Mesendoderm (in vitro differentiated cells): ENCODE measurements at regions not wholly inside any gene's neighbourhood (a gene's known extent, or its start where the extent isn't known, plus 50 kb on each side); places are given as distances from the start of the nearest gene placed in this dataset.

Experiments used
- DNase-seq: peaks from one replicate; pipeline ENCODE4 v3.0.0; 2013
- H2AK5ac ChIP-seq: 2 replicates; pipeline ENCODE4 v1.6.1; 2013; ENCODE audit warnings: low read length, inconsistent platforms
- H2BK120ac ChIP-seq: 2 replicates; pipeline ENCODE4 v1.6.1; 2013; ENCODE audit warnings: low read depth, mild to moderate bottlenecking, low read length, moderate library complexity, mixed read lengths
- H2BK15ac ChIP-seq: replicated peaks from 2 replicates; pipeline ENCODE4 v1.6.1; 2013; ENCODE audit warnings: low read depth, mild to moderate bottlenecking, moderate library complexity
- H2BK5ac ChIP-seq: 2 replicates; pipeline ENCODE4 v1.6.1; 2013; ENCODE audit warnings: low read length, inconsistent platforms
- H3K18ac ChIP-seq: 2 replicates; pipeline ENCODE4 v1.6.1; 2013; ENCODE audit warnings: mild to moderate bottlenecking, low read length, mixed read lengths
- H3K23ac ChIP-seq: one replicate; pipeline ENCODE4 v1.6.1; 2013; ENCODE audit warnings: low read length
- H3K27ac ChIP-seq: 2 replicates; pipeline ENCODE4 v1.5.1; 2013; ENCODE audit warnings: low read depth, mild to moderate bottlenecking, inconsistent platforms, low read length, moderate library complexity
- H3K27me3 ChIP-seq: 2 replicates; pipeline ENCODE4 v1.6.1; 2013; ENCODE audit warnings: low read length, control low read depth, mild to moderate bottlenecking, inconsistent platforms; ENCODE audit not compliant: insufficient read depth, poor library complexity
- H3K36me3 ChIP-seq: 2 replicates; pipeline ENCODE4 v1.6.1; 2013; ENCODE audit warnings: low read length, inconsistent platforms; ENCODE audit not compliant: control insufficient read depth, insufficient read depth
- H3K4ac ChIP-seq: one replicate; pipeline ENCODE4 v1.6.1; 2013; ENCODE audit warnings: low read depth, mild to moderate bottlenecking, low read length, moderate library complexity
- H3K4me1 ChIP-seq: 2 replicates; pipeline ENCODE4 v1.6.1; 2013; ENCODE audit warnings: low read depth, low read length, inconsistent platforms; ENCODE audit not compliant: control insufficient read depth
- H3K4me2 ChIP-seq: 2 replicates; pipeline ENCODE4 v1.6.1; 2013; ENCODE audit warnings: low read length
- H3K4me3 ChIP-seq: 2 replicates; pipeline ENCODE4 v1.5.1; 2013; ENCODE audit warnings: mild to moderate bottlenecking, low read length
- H3K56ac ChIP-seq: one replicate; pipeline ENCODE4 v1.6.1; 2013; ENCODE audit warnings: low read length
- H3K79me1 ChIP-seq: 2 replicates; pipeline ENCODE4 v1.6.1; 2013; ENCODE audit warnings: low read length, inconsistent platforms
- H3K79me2 ChIP-seq: 2 replicates; pipeline ENCODE4 v1.6.1; 2013; ENCODE audit warnings: mild to moderate bottlenecking, low read length; ENCODE audit not compliant: control insufficient read depth, insufficient read depth
- H3K9ac ChIP-seq: 2 replicates; pipeline ENCODE4 v1.6.1; 2013; ENCODE audit warnings: low read length, inconsistent platforms
- H4K5ac ChIP-seq: one replicate; pipeline ENCODE4 v1.6.1; 2013; ENCODE audit warnings: low read length
- H4K8ac ChIP-seq: one replicate; pipeline ENCODE4 v1.6.1; 2013; ENCODE audit warnings: low read depth, mild to moderate bottlenecking, control low read depth, low read length, moderate library complexity
- WGBS: extraction: QIAGEN DNeasy Blood & Tissue Kit; methylation state at CpG from one replicate; pipeline ENCODE4 v1.1.7; 2013; ENCODE audit warnings: low lambda C conversion rate, missing lambda C conversion rate; ENCODE audit not compliant: insufficient coverage; ENCODE audit errors: extremely low coverage; 5-methylcytosine and 5-hydroxymethylcytosine counted together

GRCh38 chr5:83001796-83002381 is 75.3 kb downstream of the TMEM167A start:
- WGBS, result no CpG with 5 or more reads among the region's 9 CpGs
- no peak overlapping the region for H2BK120ac ChIP-seq

GRCh38 chr5:83000922-83001321 is 76.3 kb downstream of the TMEM167A start:
- H3K36me3 ChIP-seq, result no peaks in the 10 kb centered on the region
- no peak overlapping the region for H3K4ac ChIP-seq
- no peaks in the 10 kb centered on the region for H3K27me3 ChIP-seq
- no peaks in the 10 kb centered on the region for H3K79me2 ChIP-seq
- WGBS, result no CpG with 5 or more reads among the region's 1 CpG
- no peak overlapping the region for H2BK120ac ChIP-seq
- H3K9ac ChIP-seq, result no peak overlapping the region
- no peak overlapping the region for H4K8ac ChIP-seq
- no peak overlapping the region for H3K4me3 ChIP-seq
- DNase-seq, result peak; percentile 11
- H3K18ac ChIP-seq, result peak overlapping the region; percentile 60
- no peak overlapping the region for H4K5ac ChIP-seq
- no peak overlapping the region for H3K56ac ChIP-seq
- no peak overlapping the region for H3K27ac ChIP-seq
- H2AK5ac ChIP-seq, result no peak overlapping the region
- H3K4me2 ChIP-seq, result no peak overlapping the region
- H3K23ac ChIP-seq, result no peak overlapping the region
- peak overlapping the region; percentile 19 for H2BK15ac ChIP-seq
- H3K79me1 ChIP-seq, result no peaks in the 10 kb centered on the region
- peaks cover 8% of the 10 kb centered on the region for H3K4me1 ChIP-seq
- no peak overlapping the region for H2BK5ac ChIP-seq

More at GRCh38 chr5:83001796-83002381, 75.3 kb downstream of the TMEM167A start:
- Histone ChIP-seq H2BK5ac (no peak overlapping the region), H3K4me3 (no peak overlapping the region), H3K4me2 (no peak overlapping the region), H3K27ac (no peak overlapping the region), H3K36me3 (no peaks in the 10 kb centered on the region), H3K23ac (no peak overlapping the region), H4K8ac (no peak overlapping the region), H3K79me2 (no peaks in the 10 kb centered on the region), H3K4me1 (peaks cover 8% of the 10 kb centered on the region), H3K79me1 (no peaks in the 10 kb centered on the region), H4K5ac (no peak overlapping the region), H2AK5ac (no peak overlapping the region), H3K18ac (no peak overlapping the region), H3K56ac (no peak overlapping the region), H3K4ac (no peak overlapping the region), H3K27me3 (no peaks in the 10 kb centered on the region), H3K9ac (no peak overlapping the region), H2BK15ac (no peak overlapping the region)
- DNase-seq, result no peak

DNA sequence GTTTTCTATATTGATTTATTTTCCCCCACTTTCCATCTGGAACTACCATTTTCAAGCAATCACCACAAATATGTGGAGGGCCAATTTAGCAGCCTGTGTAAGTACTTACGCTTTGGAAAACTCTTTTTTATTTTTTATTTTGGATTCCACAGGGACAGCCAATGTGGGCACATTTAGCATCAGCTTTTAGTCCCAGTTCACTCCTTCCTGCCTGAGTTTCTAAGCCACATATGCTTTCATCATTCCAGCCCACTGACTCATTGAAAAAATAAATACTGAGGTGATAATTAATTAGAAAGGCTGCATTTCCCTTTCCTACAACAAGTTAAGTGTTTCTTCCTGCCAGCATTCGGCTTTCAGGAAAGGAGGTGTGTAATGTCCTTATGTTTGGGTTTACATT is 76.8 kb downstream of the TMEM167A start:
- Histone ChIP-seq H3K27ac (no peak overlapping the region), H2BK120ac (no peak overlapping the region), H3K36me3 (no peaks in the 10 kb centered on the region), H4K8ac (peak overlapping the region; percentile 28), H3K4me1 (peaks cover 8% of the 10 kb centered on the region), H3K18ac (no peak overlapping the region), H3K9ac (no peak overlapping the region), H3K27me3 (no peaks in the 10 kb centered on the region), H3K23ac (no peak overlapping the region), H3K4me2 (no peak overlapping the region), H3K79me1 (no peaks in the 10 kb centered on the region), H4K5ac (no peak overlapping the region), H2BK5ac (no peak overlapping the region), H3K79me2 (no peaks in the 10 kb centered on the region), H3K4ac (no peak overlapping the region), H2BK15ac (peak overlapping the region; percentile 85), H2AK5ac (no peak overlapping the region), H3K4me3 (no peak overlapping the region), H3K56ac (no peak overlapping the region)
- no CpG with 5 or more reads among the region's 2 CpGs for WGBS
- DNase-seq, result peak; percentile 52

GRCh38 chr5:82993416-82993815 is 83.8 kb downstream of the TMEM167A start:
- Histone ChIP-seq H3K18ac (no peak overlapping the region), H3K27me3 (no peaks in the 10 kb centered on the region), H3K27ac (no peak overlapping the region), H2AK5ac (no peak overlapping the region), H3K9ac (no peak overlapping the region), H2BK5ac (no peak overlapping the region), H3K79me2 (no peaks in the 10 kb centered on the region), H3K4me3 (no peak overlapping the region), H3K4me1 (no peaks in the 10 kb centered on the region), H3K4ac (no peak overlapping the region), H3K4me2 (no peak overlapping the region), H3K79me1 (no peaks in the 10 kb centered on the region), H2BK15ac (no peak overlapping the region), H3K23ac (no peak overlapping the region), H3K56ac (no peak overlapping the region), H4K8ac (no peak overlapping the region), H4K5ac (no peak overlapping the region), H3K36me3 (no peaks in the 10 kb centered on the region), H2BK120ac (no peak overlapping the region)
- DNase-seq, result no peak
- no CpG with 5 or more reads among the region's 1 CpG for WGBS

DNA sequence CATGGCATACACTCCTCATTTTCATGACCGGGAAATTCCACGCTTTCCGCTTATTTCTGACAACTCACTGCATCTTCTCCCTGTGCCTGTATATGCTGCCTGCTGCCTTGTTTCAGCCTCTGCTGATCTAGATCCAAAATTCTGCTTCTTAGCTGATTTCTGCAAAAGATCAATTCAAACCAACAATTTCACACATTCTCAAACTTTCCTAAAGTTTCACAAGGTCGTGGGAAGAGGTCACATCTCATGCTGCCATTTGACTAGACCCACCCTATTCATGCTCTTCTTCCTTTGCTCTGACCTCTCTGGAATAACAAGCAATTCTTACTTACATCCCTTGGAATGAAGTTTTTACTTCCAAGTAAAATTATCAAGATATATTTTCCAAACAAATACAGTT is 84.5 kb downstream of the TMEM167A start:
- H3K4me3 ChIP-seq, result no peak overlapping the region
- DNase-seq, result no peak
- H3K56ac ChIP-seq, result no peak overlapping the region
- H3K23ac ChIP-seq, result no peak overlapping the region
- no CpG with 5 or more reads among the region's 4 CpGs for WGBS
- H3K36me3 ChIP-seq, result no peaks in the 10 kb centered on the region
- H4K8ac ChIP-seq, result no peak overlapping the region
- H3K18ac ChIP-seq, result no peak overlapping the region
- H3K27me3 ChIP-seq, result no peaks in the 10 kb centered on the region
- no peak overlapping the region for H2BK5ac ChIP-seq
- no peak overlapping the region for H4K5ac ChIP-seq
- no peak overlapping the region for H2AK5ac ChIP-seq
- no peak overlapping the region for H3K27ac ChIP-seq
- H3K9ac ChIP-seq, result no peak overlapping the region
- no peak overlapping the region for H2BK120ac ChIP-seq
- H3K4ac ChIP-seq, result no peak overlapping the region
- H3K4me2 ChIP-seq, result no peak overlapping the region
- H3K79me1 ChIP-seq, result no peaks in the 10 kb centered on the region
- H2BK15ac ChIP-seq, result no peak overlapping the region
- no peaks in the 10 kb centered on the region for H3K79me2 ChIP-seq
- H3K4me1 ChIP-seq, result no peaks in the 10 kb centered on the region

- no peaks in the 10 kb centered on the region for H3K79me2 ChIP-seq
- no CpG with 5 or more reads among the region's 8 CpGs for WGBS
- H2AK5ac ChIP-seq, result no peak overlapping the region
- no peak overlapping the region for H3K9ac ChIP-seq
- no peaks in the 10 kb centered on the region for H3K27me3 ChIP-seq
- no peak overlapping the region for H3K27ac ChIP-seq
- H3K23ac ChIP-seq, result no peak overlapping the region
- no peak overlapping the region for H4K8ac ChIP-seq
- no peak overlapping the region for H3K4ac ChIP-seq
- no peak overlapping the region for H3K4me3 ChIP-seq
- no peaks in the 10 kb centered on the region for H3K36me3 ChIP-seq
- no peak overlapping the region for H2BK120ac ChIP-seq
- no peak overlapping the region for H4K5ac ChIP-seq
- no peak overlapping the region for H3K18ac ChIP-seq
- DNase-seq, result no peak
- no peaks in the 10 kb centered on the region for H3K79me1 ChIP-seq
- no peak overlapping the region for H3K4me2 ChIP-seq
- no peak overlapping the region for H2BK15ac ChIP-seq
- no peaks in the 10 kb centered on the region for H3K4me1 ChIP-seq
- no peak overlapping the region for H2BK5ac ChIP-seq
- no peak overlapping the region for H3K56ac ChIP-seq
Measured at GRCh38 chr5:82991678-82992323, 85.4 kb downstream of the TMEM167A start.
